Nucleus accumbens (tissue), 56 donors: ENCODE measurements at regions not wholly inside any gene's neighbourhood (a gene's known extent, or its start where the extent isn't known, plus 50 kb on each side); places are given as distances from the start of the nearest gene placed in this dataset.
"Not testable (repeated sequence)": the region's sequence is repeated elsewhere in the genome, so short reads cannot be mapped to it uniquely, and the experiment has no call there.

ENCODE experiments used
- DNase-seq, 56 donors: peaks; one replicate each; lab custom pipeline; 2025; lab: John Stamatoyannopoulos, UW

DNA sequence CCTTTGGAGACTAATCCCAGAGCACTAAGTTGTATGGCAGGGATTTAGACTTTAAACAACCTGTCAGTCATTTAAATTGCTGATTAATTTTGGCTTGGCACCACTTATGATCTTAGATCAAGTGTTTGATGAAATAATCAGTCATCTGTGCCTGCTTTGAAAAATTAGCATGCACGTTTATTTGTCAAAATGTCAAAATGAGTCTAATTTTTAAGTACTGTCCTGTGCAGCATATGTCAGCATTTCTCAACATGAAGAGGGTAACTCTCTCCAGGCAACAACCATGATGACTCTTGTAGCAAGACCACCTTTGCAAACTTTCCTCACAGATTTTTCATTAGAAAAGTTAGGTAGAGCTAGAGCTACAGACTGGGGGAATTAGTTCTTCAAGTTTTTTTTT, 155.7 kb upstream of the GJE1 start:
- no peak for DNase-seq

DNA sequence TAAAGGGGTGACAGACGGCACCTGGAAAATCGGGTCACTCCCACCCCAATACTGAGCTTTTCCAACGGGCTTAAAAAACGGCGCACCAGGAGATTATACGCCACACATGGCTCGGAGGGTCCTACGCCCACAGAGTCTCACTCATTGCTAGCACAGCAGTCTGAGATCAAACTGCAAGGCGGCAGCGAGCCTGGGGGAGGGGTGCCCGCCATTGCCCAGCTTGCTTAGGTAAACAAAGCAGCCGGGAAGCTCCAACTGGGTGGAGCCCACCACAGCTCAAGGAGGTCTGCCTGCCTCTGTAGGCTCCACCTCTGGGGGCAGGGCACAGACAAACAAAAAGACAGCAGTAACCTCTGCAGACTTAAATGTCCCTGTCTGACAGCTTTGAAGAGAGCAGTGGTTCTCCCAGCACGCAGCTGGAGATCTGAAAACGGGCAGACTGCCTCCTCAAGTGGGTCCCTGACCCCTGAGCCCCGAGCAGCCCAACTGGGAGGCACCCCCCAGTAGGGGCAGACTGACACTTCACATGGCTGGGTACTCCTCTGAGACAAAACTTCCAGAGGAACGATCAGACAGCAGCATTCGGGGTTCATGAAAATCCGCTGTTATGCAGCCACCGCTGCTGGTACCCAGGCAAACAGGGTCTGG, 162.8 kb upstream of the GJE1 start:
- DNase-seq, result not testable (repeated sequence)

DNA sequence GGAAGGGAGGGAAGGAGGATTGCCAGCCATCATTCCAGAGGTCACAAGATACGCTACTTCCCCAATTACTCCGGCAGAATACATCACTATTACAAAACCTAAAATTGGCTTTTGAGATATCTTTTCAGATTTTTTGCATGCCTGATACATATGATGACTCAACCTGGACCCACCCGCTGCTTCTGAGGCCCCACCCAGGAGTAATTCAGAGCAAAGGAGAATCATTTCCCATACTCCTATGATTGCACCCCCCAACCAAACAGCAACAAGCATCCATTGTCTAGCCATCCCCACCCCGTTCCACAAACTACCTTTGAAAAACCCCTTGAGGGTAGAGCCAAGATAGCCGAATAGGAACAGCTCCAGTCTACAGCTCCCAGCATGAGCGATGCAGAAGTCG, 163.5 kb upstream of the GJE1 start:
- DNase-seq, result no peak

DNA sequence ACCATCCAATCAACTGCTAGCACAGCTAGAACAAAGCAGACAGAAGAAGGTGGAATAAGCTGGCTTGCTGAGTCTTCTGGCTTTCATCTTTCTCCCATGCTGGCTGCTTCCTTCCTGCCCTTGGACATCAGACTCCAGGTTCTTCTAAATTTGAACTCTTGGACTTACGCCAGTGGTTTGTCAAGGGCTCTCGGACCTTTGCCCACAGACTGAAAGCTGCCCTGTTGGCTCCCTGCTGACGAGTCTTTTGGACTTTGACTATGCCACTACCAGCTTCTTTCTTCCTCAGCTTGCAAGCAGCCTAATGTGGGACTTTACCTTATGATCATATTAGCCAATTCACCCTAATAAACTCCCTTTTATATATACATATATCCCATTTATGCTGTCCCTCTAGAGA, 164.1 kb upstream of the GJE1 start:
- DNase-seq, result no peak

DNA sequence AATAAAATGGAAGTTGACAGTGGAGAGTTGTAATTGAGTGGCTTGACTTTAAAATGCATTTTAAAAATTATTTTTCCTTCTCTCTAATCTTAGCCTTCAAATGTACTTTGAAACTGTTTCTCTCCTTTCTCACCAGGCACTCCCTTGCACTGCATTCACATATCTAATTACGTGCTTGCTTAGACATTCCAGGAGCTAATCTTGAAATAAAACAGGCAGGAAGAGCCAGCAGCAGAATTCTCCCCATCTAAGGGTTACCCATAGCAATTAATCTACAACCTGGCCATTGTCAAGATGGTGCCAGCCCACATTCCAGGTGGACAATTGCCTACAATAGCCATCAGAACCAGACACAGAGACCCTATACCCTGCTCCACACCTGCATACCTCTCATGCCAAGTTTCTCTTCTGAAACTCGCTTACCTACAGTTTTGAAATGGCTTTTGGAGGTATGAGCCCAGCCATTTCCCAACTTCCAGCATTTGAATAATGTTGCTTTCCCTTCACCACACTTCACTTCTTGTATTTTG, 167.6 kb upstream of the GJE1 start:
- DNase-seq, result no peak

DNA sequence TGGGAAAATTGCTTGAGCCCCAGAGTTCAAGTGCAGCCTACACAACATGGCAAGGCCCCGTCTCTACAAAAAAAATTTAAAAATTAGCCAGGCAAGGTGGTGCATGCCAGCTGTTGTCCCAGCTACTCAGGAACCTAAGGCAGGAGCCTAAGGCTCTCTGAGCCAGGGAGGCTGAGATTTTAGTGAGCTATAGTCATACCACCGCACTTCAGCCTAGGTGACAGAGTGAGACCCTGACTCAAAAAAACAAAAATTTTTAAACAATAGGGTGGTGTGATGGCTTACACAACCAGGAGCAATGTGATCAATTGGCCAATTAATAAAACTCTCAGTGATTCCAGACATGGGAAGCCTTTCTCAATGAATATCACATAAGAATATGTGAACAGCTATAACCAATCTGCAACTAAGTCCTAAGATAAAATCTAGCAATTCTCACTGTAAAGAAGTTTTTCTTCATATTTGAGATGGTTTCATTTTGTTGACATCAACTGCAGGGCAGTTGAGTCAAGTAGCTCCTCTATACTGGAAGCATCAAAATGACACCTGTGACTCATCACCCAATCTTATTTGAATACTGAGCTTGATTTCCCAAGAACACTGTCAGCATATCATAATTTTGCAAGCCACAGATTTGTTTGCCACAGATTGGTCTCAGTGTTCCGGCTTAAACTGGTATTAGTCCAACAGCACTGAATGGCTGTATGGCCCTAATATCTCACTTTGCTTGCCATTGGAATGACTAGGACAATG, 169.0 kb upstream of the GJE1 start:
- DNase-seq, result no peak

DNA sequence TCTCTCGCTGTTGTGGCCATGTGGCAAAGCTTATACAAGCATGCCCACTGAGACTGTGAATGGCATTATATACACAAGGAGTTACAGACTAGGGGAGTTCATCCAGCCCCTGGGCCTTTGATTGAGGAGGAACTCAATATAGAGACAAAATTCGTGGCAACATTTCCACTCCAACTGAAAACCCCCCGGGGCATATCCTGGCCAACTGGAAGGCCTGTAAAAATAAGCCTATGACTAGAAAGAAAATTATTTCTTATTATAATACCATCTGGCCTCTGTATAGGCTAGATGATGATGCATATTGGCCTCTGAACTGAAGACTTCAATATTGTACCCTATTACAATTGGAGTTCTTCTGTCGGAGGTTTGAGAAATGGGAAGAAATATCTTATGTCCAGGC, 175.5 kb upstream of the GJE1 start:
- DNase-seq, result no peak

DNA sequence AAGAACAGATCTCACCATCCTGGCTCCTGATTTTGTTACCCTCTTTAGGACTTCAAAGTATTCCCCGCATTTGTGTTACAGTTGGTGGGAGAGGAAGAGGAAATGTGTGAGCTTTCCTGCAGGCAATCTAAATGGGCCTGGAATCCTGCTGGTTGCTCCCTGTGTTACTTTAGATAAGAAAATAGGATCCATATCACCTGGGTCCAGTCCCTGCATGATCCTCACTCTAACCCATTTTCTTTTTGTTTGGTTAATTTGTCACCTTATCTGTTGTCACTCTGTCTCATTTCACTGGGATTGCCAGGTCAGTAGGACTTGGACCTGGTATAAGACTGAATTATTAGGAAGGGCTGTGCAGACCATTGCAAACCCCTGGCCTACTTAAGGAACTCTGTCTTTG, 175.9 kb upstream of the GJE1 start:
- no peak for DNase-seq

DNA sequence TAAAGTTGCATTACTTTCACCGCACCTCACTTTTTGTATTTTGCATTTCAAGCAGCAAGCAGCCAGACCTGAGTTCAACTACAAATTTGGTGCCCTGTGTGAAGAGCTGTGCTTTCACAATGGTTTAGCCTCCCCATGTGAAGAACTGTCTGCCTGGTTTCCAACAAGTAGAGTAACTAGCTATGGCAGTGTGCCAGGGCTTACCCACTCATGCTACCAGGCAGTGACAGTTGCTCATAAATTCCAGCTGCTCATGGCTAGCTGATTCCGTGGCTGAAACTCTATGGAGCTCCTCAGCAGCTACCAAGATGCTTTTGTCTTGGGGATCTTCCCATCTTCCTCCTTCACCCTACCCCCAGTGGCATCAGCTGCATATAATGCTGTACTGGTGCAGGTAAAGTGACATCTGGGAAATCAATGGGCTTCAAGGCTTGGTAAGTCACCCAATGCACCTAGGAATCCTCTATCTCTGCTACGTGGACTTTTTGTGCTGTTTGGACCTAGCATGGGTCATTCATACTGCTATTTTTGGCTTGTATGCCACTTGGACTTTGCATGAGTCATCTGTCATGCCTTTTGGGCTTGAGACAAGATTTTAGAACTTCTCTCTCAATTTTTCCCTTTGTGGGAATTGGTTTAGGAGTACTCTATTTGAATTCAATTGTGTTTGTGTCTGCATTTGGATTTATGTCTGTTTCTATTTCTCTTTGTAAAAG, 176.5 kb upstream of the GJE1 start:
- no peak for DNase-seq

DNA sequence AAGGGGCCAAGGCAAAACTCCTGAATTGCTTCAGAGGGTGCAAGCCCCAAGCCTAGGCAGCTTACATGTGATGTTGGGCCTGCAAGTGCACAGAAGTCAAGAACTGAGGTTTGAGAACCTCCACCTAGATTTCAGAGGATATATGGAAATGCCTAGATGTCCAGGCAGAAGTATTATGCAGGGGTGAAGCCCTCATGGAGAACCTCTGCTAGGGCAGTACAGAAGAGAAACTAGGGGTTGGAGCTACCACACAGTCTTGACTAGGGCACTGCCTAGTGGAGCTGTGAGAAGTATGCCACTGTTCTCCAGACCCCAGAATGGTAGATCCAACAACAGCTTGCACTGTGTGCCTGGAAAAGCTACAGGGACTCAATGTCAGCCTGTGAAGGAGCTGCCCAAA, 179.7 kb upstream of the GJE1 start:
- DNase-seq, result no peak

DNA sequence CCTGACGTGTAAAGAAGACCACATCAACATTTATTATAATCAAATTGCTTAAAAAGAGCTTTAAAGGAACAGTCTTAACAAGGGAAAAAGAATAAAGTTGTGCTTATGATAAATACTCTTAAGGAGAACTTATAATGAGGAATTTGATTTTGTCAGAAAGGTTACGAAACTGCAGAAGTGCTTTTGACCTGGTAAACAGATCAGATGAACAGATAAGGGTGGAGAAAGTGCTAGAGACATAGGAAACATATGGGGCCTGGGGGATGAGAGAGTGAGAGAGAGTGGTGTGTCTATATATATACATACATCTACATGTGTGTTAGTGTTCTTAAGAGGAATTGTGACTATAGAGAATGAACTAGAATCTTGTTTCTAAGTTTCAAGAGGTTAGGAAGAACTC, 186.2 kb upstream of the GJE1 start:
- no peak for DNase-seq

DNA sequence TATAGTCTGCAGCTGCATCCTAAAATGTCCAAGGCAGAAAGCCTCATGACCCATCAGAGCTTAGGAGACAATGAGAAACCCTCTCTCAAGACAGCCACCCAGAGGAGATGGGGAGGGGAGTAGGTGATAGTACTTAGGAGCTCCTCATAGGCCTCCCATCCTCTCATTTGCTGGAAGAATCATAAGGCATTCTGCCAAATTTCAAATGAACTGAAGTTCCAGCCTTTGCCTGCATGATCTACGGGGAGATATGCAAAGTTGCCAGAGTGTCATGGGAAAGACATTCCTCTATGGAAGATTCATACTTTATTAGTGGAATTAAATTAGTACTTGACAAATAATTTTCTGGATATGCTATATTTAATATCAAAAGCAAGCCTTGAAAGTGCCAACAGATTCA, 194.1 kb upstream of the GJE1 start:
- no peak for DNase-seq

DNA sequence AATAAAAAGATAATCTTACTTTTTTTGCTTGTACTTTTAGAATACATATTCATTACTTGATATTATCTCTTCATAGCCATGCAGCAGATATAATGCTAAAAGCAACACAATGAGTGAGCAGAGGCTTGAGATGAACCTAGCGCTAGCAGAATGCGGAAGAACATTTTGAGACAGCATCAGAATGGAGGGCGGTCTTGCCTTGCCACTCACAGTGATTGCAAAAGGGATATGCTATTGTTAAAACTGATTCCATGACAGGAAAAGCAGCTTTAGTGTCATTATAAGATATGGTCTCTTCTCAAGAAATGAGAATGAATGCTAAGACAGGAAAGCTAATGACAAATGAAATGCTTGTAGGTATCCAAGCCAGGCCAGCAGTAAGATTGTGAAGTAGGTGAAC, 200.0 kb upstream of the GJE1 start:
- DNase-seq, result no peak

DNA sequence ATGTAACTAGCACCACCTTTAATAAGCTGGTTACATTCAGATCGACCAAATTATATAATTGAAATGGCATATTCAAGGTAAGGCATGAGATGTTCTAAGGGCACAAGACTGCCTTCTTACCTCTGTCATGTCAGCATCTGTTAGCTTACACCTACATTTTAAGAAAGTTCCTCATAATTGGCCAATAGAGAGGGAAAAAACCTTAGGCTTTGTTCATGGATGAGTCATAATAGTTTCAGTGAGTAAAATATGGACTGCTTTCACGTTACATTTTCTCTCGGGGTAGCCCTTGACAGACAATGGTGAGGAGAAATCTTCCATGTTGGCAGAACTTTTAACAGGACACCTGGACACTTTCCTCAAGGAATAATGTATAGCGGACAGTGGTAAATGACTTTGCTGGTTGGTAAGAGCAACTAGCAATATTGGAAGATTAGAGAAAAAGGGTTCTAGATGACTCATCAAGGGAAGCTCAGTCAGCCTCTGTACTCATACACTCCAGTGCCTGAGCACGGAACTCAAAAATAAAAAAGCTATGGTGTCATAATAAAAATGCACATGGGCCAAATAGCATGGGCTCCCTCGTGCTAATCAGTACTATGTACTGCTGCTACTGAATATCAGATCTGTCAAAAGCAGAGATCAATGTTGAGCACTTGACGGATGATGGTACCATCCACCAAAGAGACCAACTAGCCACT, 206.4 kb upstream of the GJE1 start:
- not testable (repeated sequence) for DNase-seq

DNA sequence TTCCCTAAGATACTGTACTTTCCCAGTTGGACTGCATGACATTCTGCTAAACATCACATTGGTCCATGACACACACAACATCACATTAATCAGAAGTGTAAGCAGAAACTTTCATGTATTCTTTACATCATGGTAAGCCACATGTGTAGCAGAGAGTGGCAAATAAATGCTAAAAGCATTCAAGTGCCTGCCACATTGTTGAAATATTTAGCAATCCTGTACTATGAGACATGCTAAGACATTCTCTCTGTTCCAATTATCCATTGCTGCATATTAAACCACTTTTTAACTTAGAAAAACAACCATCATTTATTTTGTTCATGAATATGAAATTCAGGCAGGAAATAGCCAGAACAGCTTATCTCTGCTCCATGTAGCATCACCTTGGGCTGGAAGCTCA, 207.7 kb upstream of the GJE1 start:
- no peak for DNase-seq

DNA sequence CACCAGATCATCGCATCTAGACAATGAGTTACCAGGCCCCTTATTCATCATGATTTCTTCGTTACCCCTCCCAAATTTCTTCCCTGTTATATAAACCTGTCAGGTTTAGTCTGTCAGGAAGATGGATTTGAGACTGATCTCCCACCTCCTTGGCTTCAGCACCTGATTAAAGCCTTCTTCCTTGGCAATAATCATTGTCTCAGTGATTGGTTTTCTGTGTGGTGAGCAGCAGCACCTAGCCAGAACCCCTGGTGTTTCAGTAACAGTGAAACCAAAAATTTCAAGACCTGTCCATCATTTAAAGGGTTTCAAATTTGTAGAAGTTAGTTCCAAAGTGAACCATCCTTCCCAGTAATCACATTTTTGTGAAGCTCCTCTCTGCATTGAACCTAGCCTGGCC, 209.8 kb upstream of the GJE1 start:
- DNase-seq, result no peak

DNA sequence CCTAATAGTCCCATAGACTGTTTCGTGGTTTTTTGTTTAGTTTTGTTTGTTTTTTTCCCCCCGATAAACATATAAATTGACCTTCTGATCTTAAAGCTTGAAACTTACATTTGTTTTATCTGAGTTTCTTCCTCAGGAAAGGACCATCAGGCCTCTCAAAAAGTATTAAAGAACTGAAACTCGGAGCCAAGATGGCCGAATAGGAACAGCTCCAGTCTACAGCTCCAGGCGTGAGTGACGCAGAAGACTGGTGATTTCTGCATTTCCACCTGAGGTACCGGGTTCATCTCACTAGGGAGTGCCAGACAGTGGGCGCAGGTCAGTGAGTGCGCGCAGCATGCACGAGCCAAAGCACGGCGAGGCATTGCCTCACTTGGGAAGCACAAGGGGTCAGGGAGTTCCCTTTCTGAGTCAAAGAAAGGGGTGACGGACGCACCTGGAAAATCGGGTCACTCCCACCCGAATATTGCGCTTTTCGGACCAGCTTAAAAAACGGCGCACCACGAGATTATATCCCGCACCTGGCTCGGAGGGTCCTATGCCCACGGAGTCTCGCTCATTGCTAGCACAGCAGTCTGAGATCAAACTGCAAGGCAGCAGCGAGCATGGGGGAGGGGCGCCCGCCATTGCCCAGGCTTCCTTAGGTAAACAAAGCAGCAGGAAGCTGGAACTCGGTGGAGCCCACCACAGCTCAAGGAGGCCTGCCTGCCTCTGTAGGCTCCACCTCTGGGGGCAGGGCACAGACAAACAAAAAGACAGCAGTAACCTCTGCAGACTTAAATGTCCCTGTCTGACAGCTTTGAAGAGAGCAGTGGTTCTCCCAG, 215.8 kb upstream of the GJE1 start:
- not testable (repeated sequence) for DNase-seq

DNA sequence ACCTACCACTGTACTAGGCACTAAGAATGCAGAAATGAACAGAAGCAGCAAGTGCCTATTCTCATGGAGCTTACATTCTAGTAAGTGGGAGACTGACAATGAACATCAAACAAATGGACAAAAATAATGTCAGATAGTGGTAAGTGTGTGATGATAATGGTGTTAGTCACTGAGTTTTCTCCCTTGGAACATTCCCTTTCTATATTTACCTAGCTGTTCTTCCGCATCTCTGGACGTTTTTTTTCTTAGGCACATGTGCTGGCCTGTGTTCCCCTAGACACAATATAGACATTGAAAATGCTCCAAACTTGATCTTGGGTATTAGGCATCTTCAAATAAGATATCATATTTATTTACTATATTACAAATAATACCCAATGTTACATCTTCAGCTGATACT, 218.1 kb upstream of the GJE1 start:
- no peak for DNase-seq

DNA sequence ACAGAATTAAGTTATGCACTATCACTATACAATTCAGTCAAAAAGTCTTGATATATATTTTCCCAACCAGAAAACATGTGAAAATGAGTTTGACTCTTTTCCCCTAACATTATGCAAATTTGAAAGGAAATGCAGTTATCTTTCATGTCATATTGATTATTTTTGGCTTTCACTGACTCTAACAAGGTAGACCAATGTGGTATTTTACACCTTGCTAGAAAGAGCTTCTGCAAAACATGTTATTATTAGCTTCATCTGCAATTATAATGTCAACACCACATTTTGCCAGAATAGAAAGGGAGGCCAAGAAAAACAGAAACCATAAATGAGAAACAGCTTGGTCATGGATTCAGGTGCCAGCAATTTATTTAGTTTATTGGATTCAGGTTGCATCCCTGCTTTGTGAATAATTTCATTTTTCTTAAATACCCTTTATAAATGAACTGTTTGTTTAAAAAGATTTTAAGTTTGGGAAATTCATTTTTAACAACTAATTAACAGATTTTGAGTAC, 226.1 kb upstream of the GJE1 start:
- DNase-seq, result no peak

DNA sequence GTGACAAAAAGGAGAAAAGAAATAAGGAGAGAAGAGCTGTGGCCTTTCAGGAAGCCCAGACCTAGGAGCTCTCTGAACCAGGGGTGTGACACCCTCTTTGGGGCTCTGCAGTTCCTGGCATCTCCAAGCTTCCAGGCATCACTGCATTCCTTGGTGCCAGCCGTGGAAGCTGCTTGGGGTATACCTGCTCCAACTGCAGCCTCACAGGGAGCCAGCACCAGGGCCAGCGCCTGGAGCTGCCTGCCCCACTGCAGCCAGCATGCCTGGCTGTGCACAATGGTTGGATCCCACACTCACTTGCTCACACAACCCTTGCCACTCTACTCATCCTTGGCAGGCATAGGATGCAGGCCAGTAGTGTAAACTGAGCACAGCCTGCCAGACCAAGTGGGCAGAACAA, 242.1 kb upstream of the GJE1 start:
- DNase-seq, result no peak
